HPDE6-E6E7 (cell line): ENCODE measurements at regions not wholly inside any gene's neighbourhood (a gene's known extent, or its start where the extent isn't known, plus 50 kb on each side); places are given as distances from the start of the nearest gene placed in this dataset.
A peak's percentile ranks its signal among the peaks of the same experiment; 100 is the strongest.
"Not testable (repeated sequence)": the region's sequence is repeated elsewhere in the genome, so short reads cannot be mapped to it uniquely, and the experiment has no call there.

Experiments
- DNase-seq: peaks from one replicate; pipeline ENCODE4 v3.0.0; 2011; ENCODE audit warnings: missing footprints; ENCODE audit errors: extremely low spot score

- DNase-seq: peak; percentile 4
These were observed 246.9 kb downstream of the CYLC2 start for GRCh38 chr9:103242025-103242424.

DNA sequence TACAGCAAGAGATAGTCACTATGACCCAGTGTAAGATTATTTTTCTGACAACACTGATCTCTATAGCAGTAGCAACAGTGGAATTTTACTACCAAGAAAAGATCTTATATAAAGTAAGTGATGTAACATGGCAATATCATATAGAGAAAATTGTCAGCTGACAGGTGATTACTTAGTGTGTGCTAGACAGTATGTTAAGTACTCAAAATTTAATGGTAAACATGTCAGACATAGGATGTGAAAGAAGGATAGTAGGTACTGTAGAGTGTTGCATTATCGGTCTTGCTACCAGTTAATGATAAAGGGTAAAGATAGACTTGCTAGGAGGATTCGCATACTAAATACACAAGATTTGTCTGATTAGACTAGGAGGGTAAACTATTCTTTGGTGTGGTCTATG is 247.4 kb downstream of the CYLC2 start:
- DNase-seq: no peak

GRCh38 chr9:103243553-103243952 is 248.4 kb downstream of the CYLC2 start:
- DNase-seq: no peak

GRCh38 chr9:103245369-103245768 is 250.2 kb downstream of the CYLC2 start:
- no peak for DNase-seq

DNA sequence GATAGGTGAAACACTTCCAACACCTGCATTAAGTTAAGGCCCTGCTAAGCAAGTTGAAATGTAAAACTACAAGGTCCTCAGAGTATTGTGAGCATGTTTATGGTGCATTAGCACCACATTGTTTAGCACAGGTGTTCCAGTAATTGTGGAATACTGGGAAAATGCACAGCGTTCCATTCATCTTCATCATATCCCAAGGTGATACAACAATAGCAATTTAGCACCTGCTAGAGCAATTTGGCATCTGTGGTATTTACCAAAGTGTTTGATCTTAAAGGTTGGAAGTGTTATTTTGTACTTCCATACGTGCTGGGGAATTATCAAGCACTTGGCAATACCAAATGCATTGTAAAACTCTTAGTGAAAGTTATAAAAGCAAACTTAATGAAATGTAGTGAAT is 266.8 kb downstream of the CYLC2 start:
- DNase-seq: no peak

DNA sequence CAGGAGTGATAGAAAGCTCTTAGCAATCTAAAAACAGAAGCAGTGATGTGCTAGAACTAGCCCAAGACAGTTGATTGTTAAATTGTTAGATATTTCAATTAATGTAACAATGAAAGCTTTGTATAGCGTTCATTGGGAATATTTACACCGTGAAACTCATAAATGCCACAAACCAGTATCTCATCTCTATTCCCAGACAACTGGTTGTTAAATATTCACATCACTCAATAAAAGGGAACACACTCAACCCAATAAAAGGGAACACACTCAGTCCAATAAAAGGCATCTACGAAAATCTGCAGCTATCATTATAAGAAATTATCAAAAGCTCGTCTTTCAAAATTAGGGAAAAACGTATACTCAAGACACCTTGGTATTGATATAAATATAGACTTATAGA is 270.9 kb downstream of the CYLC2 start:
- no peak for DNase-seq

- DNase-seq: no peak
These were observed 282.1 kb downstream of the CYLC2 start for GRCh38 chr9:103277240-103277639.

DNA sequence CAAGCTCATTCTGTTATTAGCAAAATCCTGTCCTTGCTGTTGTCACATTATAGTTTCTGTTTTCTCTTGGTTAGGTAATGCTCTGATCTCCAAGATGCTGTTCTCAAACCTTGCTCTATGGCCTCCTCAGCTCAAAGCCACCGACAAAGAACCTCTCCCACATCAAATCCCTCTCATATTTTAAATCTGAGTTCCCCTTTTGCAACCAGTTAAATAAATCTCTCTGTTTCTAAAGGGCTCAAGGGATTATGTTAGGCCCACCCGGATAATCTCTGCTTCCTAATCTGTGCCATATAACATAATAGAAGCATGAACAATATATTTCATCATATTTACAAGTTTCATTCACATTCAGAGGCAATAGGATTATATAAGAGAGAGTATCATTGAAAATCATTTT is 286.0 kb downstream of the CYLC2 start:
- no peak for DNase-seq

DNA sequence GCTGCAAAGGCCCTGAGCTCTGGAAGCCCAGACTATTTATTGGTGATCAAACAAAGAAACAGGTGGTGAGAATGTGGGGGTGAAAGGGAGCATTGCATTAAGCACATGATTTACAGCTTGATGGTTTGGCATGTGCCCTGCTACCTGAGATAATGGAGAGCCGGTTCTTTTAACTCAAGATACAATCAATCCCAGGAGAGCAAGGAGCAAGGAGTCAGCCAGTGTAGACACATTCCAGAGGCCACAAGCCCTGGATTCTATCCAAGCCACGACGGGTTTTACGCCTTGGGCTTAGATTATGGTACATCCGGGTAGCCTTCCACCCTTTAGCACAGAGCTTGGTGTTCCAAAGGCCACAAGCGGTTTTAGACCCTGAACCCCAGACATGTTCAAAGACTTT is 292.2 kb downstream of the CYLC2 start:
- no peak for DNase-seq

GRCh38 chr9:103296189-103296588 is 301.1 kb downstream of the CYLC2 start:
- DNase-seq: no peak

DNA sequence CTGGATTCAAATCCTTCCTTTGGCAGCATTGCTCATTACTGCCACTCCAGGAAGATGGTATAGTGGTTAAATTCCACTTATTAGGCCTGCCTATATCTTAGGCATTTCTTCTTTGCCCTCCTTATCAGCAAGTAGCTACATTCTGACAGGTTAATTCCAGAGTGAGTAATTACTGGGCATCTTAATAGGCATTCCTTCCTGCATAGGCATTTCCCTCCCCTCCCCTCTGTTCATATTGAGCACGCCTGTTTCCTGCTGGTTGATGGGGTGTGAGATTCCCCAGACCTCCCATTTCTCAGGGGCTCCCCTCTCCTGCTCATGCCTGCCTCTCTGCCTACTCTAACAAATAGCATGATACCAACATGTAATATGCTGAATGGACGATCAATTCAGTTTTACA is 305.9 kb downstream of the CYLC2 start:
- no peak for DNase-seq

DNA sequence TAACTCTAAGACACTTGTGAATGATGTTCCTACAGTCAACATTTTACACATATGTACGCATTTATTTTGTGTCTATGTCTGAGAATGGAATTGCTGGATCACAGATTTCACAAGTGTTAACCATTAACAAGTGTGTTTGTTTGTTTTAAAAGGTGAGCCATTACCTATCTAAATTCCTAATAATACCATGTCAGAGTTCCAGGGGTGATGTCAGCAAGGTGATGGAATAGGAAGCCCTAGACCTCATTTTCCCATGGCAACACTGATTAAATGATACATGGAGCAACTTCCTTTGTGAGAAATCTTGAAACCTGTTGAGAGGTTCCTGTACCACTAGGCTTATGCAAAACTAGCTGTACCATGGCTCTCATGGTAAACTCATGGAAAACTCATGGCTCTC is 309.7 kb downstream of the CYLC2 start:
- DNase-seq: no peak

DNA sequence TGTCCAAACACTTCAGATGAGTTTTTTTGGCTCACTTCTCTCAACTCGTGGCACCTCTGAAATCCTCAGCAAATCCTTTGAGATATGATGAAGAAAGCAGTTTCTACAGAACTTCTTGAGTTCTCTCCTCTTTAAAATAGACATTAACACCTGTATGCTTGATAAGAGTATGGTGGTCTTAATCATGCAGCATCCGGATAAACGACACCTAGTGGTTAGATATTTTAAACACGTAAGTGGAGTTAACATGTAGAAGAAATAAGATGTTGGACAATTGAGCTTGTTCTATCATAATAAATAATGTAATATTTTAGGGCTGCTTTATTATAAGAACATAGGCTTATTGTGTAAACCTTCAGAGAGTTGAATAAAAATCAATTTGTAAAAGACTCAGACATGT is 324.8 kb downstream of the CYLC2 start:
- DNase-seq: no peak

- DNase-seq: no peak
These were observed 328.6 kb downstream of the CYLC2 start for GRCh38 chr9:103323699-103324098.

DNA sequence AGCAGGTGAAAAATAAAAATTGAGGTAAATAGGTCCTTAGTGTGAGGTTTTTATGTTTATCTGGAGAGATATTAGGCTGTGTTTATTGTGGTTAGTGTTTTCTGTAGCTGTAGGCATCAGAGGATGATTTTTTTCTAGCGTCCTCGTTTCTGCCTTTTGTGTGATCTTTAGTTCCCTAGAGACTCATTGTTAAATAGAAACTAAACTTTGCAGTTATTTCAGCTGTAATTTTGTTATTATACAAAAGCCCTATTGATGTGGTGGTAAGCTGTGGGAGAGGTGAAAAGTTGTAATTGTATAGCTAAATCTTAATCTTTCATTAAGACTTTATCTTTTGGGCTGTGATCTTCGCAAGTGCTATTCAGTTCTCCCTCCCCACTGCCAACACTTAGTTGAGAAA is 340.3 kb downstream of the CYLC2 start:
- no peak for DNase-seq

DNA sequence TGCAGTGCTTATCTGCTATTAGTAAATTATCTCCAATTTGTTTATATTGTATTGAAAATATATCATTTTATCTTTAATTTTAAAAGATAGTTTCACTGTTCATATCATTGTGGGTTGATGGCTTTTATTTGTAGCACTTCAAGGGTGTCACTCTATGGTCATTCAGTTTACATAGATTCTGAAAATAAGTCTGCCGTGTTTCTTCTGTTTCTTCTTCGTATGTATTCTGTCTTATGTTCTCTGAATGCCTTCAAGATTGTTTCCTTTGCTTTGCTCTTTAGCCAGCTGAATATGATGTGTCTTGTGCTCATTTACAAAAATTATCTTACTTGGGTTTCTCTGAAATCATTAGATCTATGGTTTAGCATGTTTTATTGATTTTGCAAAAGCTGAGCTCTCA is 359.9 kb downstream of the CYLC2 start:
- DNase-seq: no peak

GRCh38 chr9:103357980-103358379 is 362.8 kb downstream of the CYLC2 start:
- DNase-seq: not testable (repeated sequence)

GRCh38 chr9:103361906-103362305 is 366.8 kb downstream of the CYLC2 start:
- DNase-seq: no peak

- no peak for DNase-seq
These were observed 367.9 kb downstream of the CYLC2 start for GRCh38 chr9:103362986-103363385.

DNA sequence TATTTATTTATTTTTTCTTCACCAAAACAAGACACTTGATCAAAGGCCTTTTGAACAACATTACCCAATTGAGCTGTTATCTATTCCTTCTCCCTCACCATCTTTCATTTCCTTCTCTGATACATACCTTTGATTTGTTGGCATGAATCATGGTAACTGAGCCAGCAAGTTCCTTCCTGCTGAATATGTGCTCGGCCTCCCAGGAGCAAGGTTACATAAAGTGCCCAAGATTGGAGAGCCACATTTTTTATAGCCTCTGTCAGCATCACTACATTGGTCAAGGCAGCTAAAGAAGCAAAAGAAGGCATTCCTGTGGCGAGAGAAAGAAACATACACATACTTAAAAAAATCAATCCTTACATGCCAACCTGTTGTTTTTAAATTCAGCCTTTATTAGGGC is 369.6 kb downstream of the CYLC2 start:
- peak; percentile 80 for DNase-seq

DNA sequence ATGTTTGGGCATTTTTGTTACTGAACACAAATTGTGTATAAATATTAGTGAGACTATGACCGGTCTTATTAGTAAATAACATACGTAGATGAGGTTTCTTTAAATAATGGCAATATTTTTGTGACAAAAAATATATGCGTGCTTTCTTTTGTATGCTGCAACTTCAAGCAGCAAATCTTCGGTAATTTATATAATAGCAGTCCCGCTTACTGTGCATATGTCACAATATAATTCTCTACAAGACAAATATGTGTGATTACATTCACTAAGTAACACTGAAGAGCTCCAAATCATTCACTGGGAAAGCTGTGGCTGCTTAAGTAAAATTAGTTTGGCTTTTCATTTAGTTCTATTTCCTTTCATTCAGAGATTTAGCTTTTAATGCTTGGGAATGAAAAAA is 376.0 kb downstream of the CYLC2 start:
- DNase-seq: no peak

- DNase-seq: no peak
These were observed 377.7 kb downstream of the CYLC2 start for GRCh38 chr9:103372828-103373227.

DNA sequence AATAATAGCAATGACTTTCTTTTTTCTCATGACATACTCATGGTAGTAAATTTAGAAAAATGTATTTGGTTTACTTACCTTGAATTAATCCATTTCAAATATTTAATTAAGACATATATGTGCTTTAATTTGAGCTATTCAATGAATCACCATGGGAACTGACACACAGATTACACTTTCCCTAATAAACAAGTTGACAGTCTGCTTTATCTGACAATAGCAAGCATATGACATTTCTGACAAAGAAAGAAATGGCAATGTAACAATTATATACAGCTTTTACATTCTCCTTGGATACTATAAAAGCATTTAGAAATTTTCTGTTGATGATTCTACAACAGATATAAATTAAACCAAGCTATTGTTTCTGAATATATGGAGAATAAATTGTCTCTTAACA is 382.5 kb downstream of the CYLC2 start:
- DNase-seq: no peak

DNA sequence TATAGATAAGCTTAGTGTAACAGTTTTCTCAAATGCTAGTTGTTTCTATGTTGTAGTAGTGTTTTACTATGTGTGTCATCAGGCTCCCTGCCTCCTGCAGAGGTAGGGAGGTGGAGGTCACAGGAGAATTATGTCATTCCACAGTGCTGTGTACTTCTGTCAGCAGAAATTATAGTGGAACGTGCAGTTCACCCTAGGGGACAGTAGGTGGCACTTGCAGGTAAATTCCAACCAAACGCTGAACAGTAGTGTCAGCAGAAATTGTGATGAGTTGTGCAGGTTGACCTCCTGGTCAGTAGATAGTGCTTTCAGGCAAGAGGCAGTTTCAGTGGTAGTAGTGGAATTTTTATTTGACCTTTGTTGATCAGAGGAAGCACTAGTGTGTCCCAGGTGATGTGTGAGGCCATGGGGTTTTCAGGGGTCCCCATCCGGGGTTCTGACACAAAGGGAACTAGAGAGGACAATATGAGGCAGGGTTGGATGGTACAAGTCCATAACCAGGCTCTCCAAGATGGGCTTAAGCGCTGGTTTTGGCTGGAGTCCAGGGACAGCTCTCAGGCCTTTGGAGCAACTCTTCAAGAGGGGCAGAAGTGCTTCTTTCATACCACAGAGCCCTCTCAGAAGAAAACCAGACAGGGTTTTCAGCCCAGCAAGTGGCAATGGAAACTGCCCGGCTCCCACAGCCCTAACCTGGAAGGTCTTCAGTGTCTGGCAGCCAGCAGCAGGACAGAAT is 402.9 kb downstream of the CYLC2 start:
- peak; percentile 32 for DNase-seq
